ENCODE measurements at regions not wholly inside any gene's neighbourhood (a gene's known extent, or its start where the extent isn't known, plus 50 kb on each side); places are given as distances from the start of the nearest gene placed in this dataset.

DNA sequence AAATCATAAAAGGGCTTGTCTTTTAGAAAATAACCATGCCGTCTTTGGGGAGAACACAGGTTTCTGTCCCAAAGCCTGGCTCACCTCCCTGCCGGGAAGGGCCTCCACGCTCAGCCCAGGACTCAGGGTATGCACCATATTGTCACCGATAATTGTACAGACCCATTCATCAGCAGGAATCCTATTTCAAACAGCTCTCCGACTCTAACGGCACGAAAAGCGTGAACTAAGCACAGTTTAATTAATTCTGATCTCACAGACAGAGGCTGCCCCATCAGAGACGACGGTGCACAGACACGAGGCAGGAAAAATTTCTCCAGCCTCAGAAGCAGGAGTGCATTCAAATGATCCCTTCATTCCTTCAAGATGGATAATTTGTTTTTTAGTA is 276.2 kb downstream of the MYCN start:
- Histone ChIP-seq H2BK20ac (ENCODE audit: low read depth, low read length, poor library complexity, severe bottlenecking) (no peak overlapping the region), H4K5ac (ENCODE audit: insufficient read length, low read depth, low read length) (no peak overlapping the region), H3K18ac (ENCODE audit: insufficient read length, low read depth, low read length) (no peak overlapping the region), H2AK5ac (ENCODE audit: insufficient read length, low read length) (no peak overlapping the region), H3K23me2 (ENCODE audit: insufficient read length, low read depth, low read length, poor library complexity, severe bottlenecking) (no peaks in the 10 kb centered on the region), H3K23ac (ENCODE audit: insufficient read length, low read depth, low read length) (no peak overlapping the region), H2AFZ (ENCODE audit: low read length) (no peak overlapping the region), H3T11ph (ENCODE audit: low read length) (no peak overlapping the region), H2BK15ac (ENCODE audit: low read depth, low read length) (no peak overlapping the region), H3K56ac (ENCODE audit: insufficient read length, low read depth, low read length) (no peak overlapping the region), H3K4me2 (ENCODE audit: insufficient read depth, insufficient read length, low read length) (no peak overlapping the region), H3K27ac (ENCODE audit: insufficient read length, low read depth, low read length) (no peak overlapping the region), H3K79me1 (ENCODE audit: insufficient read depth, low read depth, low read length, poor library complexity, severe bottlenecking) (no peaks in the 10 kb centered on the region), H2BK5ac (ENCODE audit: insufficient read length, low read length) (no peak overlapping the region), H3K9me3 (ENCODE audit: control insufficient read depth, low read depth, low read length) (no peaks in the 10 kb centered on the region), H3K27me3 (ENCODE audit: insufficient read depth, low read length) (no peaks in the 10 kb centered on the region), H3K4ac (ENCODE audit: low read depth, low read length) (no peak overlapping the region), H3K79me2 (ENCODE audit: insufficient read depth, low read length) (no peaks in the 10 kb centered on the region), H2BK12ac (ENCODE audit: insufficient read length, low read depth, low read length) (no peak overlapping the region), H2BK120ac (ENCODE audit: low read depth, low read length, poor library complexity, severe bottlenecking) (no peak overlapping the region), H4K20me1 (ENCODE audit: control insufficient read depth, insufficient read depth, insufficient read length) (no peaks in the 10 kb centered on the region), H4K8ac (replicated peaks; ENCODE audit: insufficient read length, low read depth, low read length) (no peak overlapping the region), H3K9ac (ENCODE audit: extremely low read depth, insufficient read length, low read length) (no peak overlapping the region), H3K14ac (ENCODE audit: insufficient read depth, low read length) (no peak overlapping the region), H4K91ac (ENCODE audit: insufficient read length, low read depth, low read length) (no peak overlapping the region), H3K4me1 (ENCODE audit: insufficient read depth, low read length) (peaks cover 6% of the 10 kb centered on the region; the same call in 1 of the 2 replicates)
- WGBS (ENCODE audit: extremely low coverage, insufficient read length, low lambda C conversion rate) = no CpG with 5 or more reads among the region's 11 CpGs
- Mint-ChIP-seq H3K9me3 (peaks cover 4 to 7% of the 10 kb centered on the region in 2 experiments; a peak in 2 of 5 replicates), H3K4me3 (no peak overlapping the region), H3K36me3 (ENCODE audit: insufficient read depth in 1 of 3, low read depth in 3 of 3) (peaks cover 0 to 3% (median 2%) of the 10 kb centered on the region in 3 experiments; a peak in 2 of 7 replicates), H3K27ac (no peak overlapping the region; a peak in 1 of 7 replicates), H3K4me1 (peaks cover 10% of the 10 kb centered on the region in 2 experiments), H3K27me3 (ENCODE audit: low read depth) (no peaks in the 10 kb centered on the region; the same call in 1 of the 2 replicates)
- TF ChIP-seq, protein P1, sequence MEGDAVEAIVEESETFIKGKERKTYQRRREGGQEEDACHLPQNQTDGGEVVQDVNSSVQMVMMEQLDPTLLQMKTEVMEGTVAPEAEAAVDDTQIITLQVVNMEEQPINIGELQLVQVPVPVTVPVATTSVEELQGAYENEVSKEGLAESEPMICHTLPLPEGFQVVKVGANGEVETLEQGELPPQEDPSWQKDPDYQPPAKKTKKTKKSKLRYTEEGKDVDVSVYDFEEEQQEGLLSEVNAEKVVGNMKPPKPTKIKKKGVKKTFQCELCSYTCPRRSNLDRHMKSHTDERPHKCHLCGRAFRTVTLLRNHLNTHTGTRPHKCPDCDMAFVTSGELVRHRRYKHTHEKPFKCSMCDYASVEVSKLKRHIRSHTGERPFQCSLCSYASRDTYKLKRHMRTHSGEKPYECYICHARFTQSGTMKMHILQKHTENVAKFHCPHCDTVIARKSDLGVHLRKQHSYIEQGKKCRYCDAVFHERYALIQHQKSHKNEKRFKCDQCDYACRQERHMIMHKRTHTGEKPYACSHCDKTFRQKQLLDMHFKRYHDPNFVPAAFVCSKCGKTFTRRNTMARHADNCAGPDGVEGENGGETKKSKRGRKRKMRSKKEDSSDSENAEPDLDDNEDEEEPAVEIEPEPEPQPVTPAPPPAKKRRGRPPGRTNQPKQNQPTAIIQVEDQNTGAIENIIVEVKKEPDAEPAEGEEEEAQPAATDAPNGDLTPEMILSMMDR (conservative IDR thresholded peaks at IDR 0.05) = no peak
- DNase-seq = no peak

Measured in H9 (cell line).